ENCODE measurements at regions not wholly inside any gene's neighbourhood (a gene's known extent, or its start where the extent isn't known, plus 50 kb on each side); places are given as distances from the start of the nearest gene placed in this dataset.

GRCh38 chrX:149074398-149074797 is 430.7 kb downstream of the IDS start:
- TF ChIP-seq CTCF (IDR thresholded peaks at IDR 0.05): no peak
- TF ChIP-seq POLR2A (IDR thresholded peaks at IDR 0.05): no peak

All from esophagus squamous epithelium (tissue), 4 donors.